GM11168 (cell line): ENCODE measurements at regions not wholly inside any gene's neighbourhood (a gene's known extent, or its start where the extent isn't known, plus 50 kb on each side); places are given as distances from the start of the nearest gene placed in this dataset.
"Not testable (repeated sequence)": the region's sequence is repeated elsewhere in the genome, so short reads cannot be mapped to it uniquely, and the experiment has no call there.

Experiments
- in situ Hi-C: fragments of 300-500 bp; cut with MboI; formaldehyde crosslinking; loops from one replicate; pipeline ENCODE4 v1.12.0; 2022; ENCODE audit warnings: low sequenced_read_pairs; ENCODE audit not compliant: unreplicated experiment

DNA sequence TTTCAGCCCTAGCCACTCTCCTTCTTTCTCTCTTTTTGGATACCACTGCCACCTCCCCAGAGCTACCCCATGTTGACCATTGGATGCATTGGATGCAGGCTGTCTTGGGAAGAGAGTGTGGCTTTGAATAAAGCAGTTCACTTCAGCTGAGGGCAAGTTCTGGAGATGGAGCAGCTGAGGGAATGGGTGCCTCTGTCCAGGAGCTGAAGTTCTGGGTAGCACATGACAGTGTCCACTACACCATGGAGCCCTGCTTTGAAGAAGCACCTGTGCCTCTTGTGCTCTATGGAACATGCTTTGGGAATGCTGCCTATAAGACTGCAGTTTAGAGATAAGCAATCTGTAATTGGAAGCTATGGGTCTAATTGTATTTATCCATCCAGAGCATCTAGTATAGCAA lies 1028.7 kb downstream of the TYW1 start:
- in situ Hi-C loops: no loop called here

DNA sequence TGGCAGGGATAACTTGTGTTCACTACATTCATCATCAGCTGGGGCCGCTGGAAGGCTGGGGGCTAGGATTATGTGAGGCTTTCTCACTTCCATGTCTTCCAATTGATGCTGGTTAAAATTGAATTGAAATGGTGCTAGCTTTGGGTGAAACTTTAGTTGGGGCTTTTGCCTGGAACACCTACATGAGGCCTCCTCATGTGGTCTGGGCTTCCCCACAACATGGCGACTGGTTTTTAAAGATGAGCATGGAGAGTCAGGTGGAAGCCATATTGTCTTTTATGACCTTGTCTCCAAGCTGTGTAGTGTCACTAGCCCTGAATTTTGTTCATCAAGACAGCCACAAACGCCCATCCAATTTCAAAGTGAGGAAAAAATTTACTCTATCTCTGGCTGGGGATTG lies 1033.9 kb downstream of the TYW1 start:
- in situ Hi-C loops: no loop called here

DNA sequence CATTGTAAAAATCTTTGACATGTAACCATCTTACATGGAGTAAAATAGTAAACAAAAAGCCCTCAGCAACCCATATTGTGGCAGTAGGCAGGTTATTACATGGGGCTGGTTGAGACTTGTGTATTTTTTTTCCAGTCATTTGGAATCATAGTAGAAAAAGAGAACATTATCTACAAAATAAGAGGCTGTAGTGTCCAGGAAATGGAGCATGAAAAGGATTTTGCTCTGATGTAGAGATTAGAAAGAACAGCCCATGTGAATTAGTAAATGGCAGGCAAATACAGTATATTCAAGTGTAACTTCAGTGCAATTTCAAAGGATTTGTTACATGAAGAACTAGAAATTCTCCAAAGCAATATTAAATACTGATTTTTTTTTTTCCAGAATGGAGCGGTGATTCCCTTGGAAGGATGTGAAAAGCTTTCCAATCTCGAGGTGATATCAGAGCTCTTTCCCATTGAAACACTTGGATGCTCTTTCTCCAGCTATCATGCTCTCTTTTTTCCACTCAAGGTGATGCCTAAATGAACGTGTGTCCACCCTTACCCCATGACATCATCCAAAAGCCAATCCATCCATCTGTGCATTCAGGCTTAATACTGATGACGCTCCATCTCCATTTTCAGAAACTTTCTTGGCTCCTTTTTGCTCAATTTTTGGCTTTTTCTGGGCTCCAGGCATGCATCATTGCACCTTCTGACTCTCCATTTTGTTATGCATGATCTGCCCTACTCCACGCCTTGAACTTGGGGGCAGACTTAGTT lies 1034.7 kb downstream of the TYW1 start:
- in situ Hi-C loops: no loop called here

DNA sequence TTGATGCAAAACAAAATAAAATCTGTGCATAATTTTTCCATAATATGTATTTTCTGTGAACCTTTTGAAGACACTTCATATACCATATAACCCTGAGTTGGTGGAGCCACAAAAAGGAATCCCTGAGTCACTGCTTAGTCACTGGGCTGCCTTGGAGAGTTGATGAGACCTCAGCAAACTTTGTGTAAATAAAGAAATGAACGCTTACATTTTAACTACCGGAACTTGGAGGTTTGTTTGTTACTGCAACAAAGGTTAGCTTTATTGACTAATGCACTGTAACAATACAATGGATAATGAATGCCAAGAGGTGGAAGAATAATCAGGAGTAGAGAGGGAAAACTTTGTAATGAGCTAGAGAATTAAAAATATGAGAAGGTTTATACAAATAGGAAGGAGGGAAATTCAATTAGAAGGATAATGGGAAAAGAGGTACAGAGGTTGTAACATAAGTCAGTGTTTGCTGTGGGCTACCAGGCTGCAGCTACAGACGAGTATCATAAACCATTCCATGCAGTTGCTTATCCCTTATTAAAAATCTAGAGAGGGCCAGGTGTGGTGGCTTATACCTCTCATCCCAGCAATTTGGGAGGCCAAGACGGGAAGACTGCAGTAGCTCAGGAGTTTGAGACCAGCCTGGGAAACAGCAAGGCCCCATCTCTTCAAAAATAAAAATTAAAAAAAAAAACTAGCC lies 1042.1 kb downstream of the TYW1 start:
- in situ Hi-C loops: no loop called here

DNA sequence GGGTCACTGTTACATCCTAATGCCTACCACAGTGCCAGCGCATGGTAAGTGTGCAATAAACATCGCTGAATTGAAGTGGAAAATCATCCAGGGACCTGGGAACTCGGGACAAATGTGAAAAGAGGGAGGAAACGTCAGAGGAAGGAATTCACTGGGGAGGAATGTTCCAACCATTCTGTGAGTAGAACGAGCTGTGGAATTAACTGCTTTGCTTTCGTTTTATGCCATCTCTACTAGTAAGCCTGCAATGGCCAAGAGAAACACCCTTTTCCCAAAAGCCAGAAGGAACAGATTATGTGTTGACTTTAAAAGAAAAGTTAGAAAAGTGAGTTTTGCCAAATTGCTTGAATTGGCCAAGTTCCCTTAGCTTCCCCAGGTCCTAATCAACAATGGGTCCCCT lies 1044.9 kb downstream of the TYW1 start:
- in situ Hi-C loops: no loop called here

DNA sequence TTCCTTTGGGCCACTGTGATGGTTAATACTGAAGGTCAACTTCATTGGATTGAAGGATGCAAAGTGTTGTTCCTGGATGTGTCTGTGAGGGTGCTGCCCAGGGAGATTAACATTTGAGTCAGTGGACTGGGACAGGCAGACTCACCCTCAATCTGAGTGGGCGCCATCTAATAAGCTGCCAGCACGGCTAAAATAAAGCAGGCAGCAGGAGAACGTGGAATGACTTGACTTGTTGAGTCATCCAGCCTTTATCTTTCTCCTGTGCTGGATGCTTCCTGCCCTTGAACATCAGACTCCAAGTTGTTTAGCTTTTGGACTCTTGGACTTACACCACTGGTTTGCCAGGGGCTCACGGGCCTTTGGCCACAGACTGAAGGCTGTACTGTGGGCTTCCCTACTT lies 1046.9 kb downstream of the TYW1 start:
- in situ Hi-C loops: no loop called here

DNA sequence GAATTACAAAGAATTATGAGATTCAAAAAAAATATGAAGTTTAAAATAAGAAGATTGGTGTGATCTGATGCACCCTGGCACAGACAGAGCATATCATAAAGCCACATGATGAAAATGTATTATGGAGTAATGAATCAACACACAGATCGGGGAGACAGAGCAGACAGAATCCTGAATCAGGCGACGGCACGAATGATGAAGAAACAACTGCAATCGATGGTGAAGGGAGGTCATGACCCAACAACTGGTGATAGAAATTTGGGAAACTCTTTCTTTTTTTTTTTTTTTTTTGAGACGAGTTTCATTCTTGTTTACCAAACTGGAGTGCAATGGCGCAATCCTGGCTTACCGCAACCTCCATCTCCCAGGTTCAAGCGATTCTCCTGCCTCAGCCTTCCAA lies 1054.0 kb downstream of the TYW1 start:
- in situ Hi-C loops: no loop called here

DNA sequence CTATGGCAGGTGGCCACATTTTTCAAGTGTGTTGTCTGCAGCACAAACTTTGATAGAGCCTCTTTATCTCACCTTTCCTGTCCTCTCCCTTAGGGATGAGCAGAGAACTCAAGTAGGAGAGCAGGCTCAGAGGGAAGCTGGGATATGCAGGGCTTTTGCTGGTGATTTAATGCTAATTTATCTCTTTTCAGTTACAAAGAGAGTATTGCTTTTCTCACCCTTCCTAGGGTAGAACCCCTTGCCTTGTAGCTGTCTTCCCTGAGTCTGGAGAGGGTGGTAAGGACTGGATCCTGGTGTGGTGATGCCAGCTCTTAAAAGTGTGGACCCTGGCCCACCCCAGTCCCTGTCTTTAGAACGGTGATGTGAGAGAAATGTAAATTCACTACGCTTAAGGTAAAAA lies 1061.4 kb downstream of the TYW1 start:
- in situ Hi-C loops: no loop called here

DNA sequence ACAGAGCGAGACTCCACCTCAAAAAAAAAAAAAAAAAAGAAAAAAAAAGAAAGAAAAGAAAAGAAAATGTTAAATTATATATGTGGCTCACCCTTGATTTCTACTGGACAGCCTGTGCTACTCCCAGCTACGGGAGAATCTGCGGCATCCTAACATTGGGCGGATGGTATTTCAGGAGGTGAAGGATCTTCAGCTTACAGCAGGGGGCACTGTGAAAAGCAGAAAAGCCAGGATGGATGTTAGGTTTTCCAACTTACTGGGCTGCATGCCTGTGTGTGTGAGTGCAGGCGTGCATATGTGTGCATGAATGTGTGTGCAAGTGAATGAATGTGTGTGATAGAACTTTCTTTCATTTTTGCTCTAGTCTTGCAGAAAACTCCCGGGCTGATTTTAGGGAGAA lies 1066.5 kb downstream of the TYW1 start:
- in situ Hi-C loops: no loop called here

DNA sequence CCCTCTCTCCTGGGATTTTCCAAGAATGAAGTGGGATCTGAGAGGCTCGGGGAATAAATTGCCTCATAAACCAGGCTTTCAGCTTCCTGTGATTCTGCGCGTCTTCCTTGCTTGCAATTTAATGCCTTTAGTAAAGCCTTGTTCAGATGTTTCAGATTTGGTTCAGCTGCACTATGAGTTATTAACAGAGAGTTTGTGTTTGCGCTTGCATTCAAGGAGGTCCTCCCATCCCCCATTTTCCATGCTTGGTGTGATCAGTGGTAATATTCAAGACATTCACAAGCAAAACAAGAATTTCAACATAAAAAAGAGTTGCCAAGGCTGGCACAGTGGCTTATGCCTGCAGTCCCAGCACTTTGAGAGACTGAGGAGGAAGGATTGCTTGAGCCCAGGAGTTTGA lies 1068.9 kb downstream of the TYW1 start:
- in situ Hi-C loops: no loop called here

DNA sequence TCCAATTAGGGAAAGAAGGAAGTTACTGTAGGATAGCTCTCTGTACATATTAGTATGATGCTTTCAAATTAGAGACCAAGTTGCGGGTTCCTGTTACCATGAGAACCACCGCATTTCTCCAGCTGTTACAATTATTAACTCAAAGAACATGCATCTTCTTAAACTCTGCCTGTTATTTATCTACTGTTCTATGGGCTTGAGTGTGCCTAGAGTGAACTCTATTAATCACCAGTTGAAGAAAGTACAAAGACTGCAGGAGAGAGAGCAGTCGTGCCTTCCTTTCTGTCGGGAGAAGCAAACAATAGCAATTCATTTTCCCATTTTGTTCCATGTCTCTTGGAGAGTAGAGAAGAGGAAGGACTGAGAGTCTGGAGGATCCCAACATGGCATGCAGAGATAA lies 1071.2 kb downstream of the TYW1 start:
- in situ Hi-C loops: no loop called here

DNA sequence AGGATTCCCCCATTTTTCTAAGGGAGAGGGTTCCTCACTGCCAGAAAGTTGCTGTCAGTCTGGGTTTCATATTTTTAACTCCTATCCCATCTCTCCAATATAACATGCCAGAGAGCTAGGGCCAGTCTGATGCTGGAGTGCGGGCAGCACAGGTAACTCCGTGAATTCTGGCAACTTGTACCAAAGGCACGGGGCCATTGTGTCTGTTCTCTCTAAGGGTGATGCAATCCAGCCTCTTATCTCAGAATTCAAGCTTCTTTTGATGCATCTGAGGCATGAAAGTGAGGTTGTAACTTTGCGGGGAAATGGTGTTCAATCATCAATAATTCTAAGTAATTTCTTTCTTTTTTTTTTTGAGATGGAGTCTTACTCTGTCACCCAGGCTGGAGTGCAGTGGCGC lies 1074.4 kb downstream of the TYW1 start:
- in situ Hi-C loops: no loop called here

DNA sequence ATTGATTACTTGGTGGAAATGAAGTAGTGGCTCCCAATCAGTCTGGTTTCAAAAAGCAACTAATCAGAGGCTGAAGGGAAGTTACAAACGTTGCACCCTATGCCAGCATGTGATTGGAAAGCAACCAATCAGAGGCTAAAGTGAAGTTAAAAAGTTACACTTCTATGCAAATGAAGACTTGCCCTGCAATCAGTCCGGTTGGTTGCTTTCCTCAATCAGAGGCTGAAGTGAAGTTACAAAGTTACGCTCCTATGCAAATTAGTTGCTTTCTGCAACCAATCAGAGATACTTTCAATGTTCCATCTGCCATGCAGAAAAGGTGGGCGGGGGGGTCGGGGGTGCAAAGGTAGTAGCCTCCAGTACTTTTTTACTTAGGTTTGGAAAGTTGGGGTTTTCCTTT lies 1077.1 kb downstream of the TYW1 start:
- in situ Hi-C loops: no loop called here

DNA sequence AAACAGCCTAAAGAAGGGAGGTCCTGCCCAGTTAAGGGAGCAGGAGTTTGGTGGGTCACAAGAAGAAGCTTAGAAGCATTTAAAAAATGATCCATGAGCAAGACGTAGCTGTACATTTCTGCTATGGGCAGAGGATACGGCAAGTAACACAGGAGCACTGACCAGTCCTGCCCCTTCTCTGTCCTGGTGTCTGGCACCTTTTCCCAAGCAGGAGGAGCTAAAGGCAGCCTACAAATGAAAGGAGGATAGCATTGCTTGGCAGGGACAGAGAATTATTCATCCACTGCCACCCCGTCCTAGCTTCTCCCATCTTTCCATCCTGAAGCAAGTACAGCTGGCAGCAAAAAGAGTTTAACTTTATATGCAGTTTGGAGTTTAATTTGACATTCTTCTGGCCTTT lies 1077.6 kb downstream of the TYW1 start:
- in situ Hi-C loops: no loop called here

DNA sequence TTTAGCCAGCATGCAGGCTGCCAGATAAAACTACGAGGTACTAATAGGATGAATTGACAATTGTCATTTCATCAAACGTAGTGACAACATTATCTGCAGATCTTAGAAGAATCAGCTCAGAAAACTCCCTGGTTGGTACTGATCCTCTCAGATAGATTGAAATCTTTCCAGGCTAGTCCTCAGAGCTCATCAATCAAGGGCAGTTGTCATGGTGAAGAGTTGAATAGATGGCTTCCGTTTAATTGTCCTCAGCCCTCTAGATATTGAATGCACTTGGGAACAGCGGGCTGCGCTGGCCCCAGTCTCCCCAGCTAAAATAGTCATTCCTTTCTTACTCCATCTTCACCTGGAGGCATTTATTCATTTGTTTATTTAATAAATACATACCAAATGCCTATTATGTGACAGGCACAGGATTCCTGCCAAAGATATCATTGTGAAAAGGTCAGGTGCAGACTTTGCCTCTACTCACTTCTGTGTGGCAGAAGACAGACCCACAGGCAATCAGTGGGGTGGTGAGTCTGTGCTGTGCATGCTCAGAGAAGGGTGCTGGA lies 1081.6 kb downstream of the TYW1 start:
- in situ Hi-C loops: no loop called here

DNA sequence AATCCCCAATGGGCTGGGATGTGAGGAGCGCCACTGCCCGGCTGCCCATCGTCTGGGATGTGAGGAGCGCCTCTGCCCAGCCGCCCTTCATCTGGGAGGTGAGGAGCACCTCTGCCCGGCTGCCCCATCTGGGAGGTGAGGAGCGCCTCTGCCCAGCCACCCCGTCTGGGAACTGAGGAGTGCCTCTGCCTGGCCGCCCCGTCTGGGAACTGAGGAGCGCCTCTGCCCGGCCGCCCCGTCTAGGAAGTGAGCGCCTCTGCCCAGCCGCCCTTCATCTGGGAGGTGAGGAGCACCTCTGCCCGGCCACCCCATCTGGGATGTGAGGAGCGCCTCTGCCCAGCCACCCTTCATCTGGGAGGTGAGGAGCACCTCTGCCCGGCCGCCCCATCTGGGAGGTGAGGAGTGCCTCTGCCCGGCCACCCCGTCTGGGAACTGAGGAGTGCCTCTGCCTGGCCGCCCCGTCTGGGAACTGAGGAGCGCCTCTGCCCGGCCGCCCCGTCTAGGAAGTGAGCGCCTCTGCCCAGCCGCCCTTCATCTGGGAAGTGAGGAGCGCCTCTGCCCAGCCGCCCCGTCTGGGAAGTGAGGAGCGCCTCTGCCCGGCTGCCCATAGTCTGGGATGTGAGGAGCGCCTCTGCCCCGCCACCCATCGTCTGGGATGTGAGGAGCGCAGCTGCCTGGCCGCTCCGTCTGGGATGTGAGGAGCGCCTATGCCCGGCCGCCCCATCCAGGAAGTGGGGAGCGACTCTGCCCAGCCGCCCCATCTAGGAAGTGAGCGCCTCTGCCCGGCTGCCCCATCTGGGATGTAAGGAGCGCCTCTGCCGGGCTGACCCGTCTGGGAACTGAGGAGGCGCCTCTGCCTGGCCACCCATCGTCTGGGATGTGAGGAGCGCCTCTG lies 1085.7 kb downstream of the TYW1 start:
- in situ Hi-C loops: not testable (repeated sequence)

DNA sequence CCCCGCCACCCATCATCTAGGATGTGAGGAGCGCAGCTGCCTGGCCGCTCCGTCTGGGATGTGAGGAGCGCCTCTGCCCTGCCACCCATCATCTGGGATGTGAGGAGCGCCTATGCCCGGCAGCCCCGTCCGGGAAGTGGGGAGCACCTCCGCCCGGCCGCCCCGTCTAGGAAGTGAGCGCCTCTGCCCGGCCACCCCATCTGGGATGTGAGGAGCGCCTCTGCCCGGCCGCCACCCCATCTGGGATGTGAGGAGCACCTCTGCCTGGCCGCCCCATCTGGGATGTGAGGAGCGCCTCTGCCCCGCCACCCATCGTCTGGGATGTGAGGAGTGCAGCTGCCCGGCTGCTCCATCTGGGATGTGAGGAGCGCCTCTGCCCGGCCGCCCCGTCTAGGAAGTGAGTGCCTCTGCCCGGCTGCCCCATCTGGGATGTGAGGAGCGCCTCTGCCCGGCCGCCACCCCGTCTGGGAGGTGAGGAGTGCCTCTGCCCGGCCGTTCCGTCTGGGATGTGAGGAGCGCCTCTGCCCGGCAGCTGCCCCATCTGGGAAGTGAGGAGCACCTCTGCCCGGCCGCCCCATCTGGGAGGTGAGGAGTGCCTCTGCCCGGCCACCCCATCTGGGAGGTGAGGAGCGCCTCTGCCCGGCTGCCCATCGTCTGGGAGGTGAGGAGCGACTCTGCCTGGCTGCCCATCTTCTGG lies 1086.5 kb downstream of the TYW1 start:
- in situ Hi-C loops: not testable (repeated sequence)

DNA sequence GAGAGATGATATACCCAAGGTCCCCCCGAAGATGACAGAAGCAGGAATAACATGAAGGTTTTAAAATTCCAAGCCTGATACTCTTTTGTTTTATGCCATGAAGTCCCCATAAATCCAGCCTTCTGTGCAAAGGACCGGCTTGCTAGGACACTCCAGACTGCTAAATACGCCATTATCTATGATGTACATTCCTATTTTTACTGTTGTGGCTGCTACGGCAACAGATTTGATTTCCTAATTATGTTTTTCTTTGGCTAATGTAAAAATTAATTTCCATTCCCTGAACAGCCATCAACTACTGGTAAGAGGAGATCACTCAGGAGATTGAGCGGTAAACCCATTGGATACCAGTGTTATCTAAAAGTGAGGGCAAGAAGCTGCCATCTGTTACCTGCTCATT lies 1090.8 kb downstream of the TYW1 start:
- in situ Hi-C loops: no loop called here

DNA sequence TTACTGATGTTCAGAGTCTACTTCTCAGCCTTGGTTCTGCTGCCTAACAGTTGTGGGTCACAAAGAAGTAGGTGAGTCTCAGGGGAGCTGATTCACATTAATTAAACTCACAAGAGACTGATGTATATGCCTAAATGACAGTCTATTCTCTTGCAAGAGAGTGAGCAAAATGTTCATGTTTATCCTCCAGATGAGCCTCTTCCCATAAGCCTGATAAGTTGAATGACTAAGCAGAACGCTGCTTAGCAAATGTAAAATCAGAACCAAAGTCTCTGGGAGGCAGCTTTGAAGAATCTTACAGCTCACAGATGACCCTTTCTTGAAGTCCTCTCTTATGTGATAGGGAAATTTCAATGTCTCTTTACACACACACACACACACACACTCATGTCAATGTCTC lies 1092.2 kb downstream of the TYW1 start:
- in situ Hi-C loops: no loop called here

DNA sequence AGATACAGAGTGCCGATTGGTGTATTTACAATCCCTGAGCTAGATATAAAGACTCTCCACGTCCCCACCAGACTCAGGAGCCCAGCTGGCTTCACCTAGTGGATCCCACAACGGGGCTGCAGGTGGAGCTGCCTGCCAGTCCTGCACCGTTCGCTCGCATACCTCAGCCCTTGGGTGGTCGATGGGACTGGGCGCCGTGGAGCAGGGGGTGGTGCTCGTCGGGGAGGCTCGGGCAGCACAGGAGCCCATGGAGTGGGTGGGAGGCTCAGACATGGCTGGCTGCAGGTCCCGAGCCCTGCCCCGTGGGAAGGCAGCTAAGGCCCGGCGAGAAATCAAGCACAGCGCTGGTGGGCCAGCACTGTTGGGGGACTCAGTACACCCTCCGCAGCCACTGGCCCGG lies 1093.6 kb downstream of the TYW1 start:
- in situ Hi-C loops: not testable (repeated sequence)
